HG03520 (cell line): ENCODE measurements at regions not wholly inside any gene's neighbourhood (a gene's known extent, or its start where the extent isn't known, plus 50 kb on each side); places are given as distances from the start of the nearest gene placed in this dataset.
"Not testable (repeated sequence)": the region's sequence is repeated elsewhere in the genome, so short reads cannot be mapped to it uniquely, and the experiment has no call there.

ENCODE experiments used
- ATAC-seq: cut with Tn5 transposase; IDR thresholded peaks from one replicate; pipeline ENCODE4 v1.9.1; 2021; ENCODE audit warnings: mild to moderate bottlenecking, moderate library complexity; ENCODE audit not compliant: unreplicated experiment

DNA sequence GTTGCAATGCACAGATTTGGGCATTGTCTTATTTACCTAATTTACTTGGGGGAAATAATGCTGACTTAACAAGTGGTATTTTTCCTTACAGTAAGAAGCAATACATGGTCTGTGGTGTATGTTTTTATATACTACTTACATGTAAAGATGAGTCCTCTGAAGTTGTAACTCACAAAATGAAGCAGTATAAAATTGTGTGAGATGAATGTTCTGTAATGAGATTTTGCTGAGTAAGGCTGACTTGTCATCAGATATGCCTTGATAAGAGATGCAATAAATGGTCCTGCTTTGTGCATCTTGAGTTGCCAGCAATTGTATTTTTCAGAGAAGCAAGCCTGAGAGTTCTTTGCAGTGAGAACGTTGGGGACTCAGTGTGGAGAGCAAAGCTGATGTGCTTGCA, 92.2 kb upstream of the GNAQ start:
- ATAC-seq: no peak

- ATAC-seq: no peak
Measured at GRCh38 chr9:78122631-78123030, 91.0 kb upstream of the GNAQ start.

DNA sequence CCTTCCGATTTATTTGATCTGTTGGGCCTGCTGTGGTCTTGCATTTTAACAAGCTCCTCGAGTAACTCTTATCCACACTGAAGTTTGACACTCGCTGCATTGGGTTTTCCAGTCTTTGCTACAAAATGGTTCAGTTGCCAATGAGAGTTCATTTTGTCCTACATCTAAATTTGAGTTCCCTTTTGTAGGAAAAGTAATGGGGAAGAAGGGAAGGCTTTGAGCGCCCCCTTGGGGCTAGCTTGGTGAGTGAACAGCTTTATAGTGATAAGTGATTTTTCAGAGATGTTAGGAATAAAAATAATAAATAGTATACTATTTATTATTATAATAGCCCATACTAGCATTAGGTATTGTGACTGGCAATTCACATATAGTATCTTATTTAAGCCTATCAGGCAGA, 89.9 kb upstream of the GNAQ start:
- ATAC-seq: no peak

- peak; percentile 93 for ATAC-seq
Measured at GRCh38 chr9:78118742-78119473, 87.3 kb upstream of the GNAQ start.

DNA sequence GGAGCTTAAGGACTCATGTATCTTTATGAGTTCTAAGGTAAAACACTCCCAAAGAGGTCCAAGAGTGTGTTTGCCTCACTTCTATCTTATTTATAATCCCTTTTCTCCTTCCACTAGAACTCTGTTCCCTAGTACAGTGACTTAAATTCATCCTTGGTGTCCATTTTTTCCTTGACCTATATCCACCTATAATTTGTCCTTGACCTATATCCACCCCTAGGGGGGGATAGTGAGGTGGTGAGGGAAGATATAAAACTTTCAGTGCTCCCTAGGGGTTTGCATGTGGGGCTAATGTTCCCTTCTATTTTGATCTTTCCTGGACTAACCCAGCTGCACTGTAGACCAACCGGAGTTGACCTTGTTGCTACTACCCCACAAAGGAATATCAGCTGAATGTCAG, 83.5 kb upstream of the GNAQ start:
- ATAC-seq: no peak

GRCh38 chr9:78114581-78114980, 83.0 kb upstream of the GNAQ start:
- no peak for ATAC-seq

GRCh38 chr9:78112406-78112805, 80.8 kb upstream of the GNAQ start:
- no peak for ATAC-seq

- ATAC-seq: no peak
Measured at GRCh38 chr9:78112004-78112403, 80.4 kb upstream of the GNAQ start.

DNA sequence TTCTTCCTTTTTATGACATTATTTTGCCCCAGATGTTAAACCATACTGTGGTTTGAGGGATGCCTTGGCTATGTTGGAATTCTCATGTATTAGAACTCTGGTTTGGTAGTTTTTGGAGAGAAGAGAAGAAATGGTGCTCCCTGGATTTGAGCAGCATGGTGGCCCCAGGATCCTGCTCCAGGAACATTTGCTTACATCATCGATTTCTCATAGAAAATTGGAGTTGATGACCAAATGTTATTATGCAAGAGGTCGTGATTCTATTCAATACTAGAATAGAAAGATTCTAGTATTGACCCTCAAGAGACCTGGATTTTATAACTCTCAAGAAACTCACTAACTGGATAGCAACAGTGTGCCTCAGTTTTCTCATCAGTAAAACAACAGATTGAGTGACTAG, 77.5 kb upstream of the GNAQ start:
- no peak for ATAC-seq

DNA sequence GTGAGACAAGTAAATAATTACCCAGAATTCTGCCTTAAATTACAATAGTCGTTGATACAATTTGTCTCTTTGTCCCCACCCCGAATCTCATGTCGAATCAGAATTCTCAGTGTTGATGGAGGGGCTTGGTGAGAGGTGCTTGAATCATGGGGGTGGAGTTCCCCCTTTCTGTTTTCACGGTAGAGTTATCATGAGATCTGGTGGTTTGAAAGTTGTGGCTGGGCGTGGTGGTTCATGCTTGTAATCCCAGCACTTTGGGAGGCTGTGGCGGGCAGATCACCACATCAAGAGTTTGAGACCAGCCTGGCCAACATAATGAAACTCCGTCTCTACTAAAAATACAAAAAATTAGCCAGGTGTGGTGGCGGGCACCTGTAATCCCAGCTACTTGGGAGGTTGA, 75.0 kb upstream of the GNAQ start:
- not testable (repeated sequence) for ATAC-seq

- peak; percentile 88 for ATAC-seq
Measured at GRCh38 chr9:78103971-78104433, 72.4 kb upstream of the GNAQ start.

DNA sequence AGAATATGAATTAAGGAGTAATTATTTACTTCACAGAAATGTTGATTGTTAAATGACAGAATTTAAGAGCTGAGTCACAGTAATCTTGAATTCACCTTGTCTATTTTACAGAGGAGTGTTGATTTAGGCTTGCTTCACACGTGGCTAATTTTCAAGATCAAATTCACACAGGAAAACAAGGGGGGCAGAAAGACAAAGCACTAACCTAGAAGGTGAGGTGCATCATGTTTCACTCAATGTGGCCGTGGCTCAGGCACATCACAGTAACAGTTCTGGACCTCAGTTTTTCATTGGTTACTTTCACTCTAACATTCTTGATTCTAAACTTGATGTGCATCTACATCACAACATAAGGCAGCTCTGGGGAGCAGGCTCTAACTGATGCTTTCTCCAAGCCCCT, 69.6 kb upstream of the GNAQ start:
- ATAC-seq: no peak

- no peak for ATAC-seq
Measured at GRCh38 chr9:78097541-78097940, 65.9 kb upstream of the GNAQ start.

DNA sequence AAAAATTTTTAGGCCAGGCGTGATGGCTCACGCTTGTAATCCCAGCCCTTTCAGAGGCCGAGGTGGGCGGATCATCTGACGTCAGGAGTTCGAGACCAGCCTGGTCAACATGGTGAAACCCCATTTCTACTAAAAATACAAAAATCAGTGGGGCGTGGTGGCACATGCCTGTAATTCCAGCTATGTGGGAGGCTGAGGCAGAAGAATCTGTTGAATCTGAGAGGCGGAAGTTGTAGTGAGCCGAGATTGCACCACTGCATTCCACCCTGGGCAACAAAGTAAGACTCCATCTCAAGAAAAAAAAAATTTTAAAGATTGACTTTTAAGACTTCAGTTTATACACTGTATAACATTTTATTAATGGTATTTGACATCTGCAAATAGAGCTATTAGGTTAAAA, 60.1 kb upstream of the GNAQ start:
- no peak for ATAC-seq

- ATAC-seq: no peak
Measured at GRCh38 chr9:78089111-78089510, 57.5 kb upstream of the GNAQ start.

DNA sequence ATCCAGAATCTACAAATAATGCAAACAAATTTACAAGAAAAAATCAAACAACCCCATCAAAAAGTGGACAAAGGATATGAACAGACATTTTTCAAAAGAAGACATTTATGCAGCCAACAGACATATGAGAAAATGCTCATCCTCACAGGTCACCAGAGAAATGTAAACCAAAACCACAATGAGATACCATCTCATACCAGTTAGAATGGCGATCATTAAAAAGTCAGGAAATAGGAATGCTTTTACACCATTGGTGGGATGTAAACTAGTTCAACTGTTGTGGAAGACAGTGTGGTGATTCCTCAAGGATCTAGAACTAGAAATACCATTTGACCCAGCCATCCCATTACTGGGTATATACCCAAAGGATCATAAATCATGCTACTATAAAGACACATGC, 56.6 kb upstream of the GNAQ start:
- not testable (repeated sequence) for ATAC-seq
